ENCODE measurements at regions not wholly inside any gene's neighbourhood (a gene's known extent, or its start where the extent isn't known, plus 50 kb on each side); places are given as distances from the start of the nearest gene placed in this dataset.

- TF ChIP-seq CTCF (IDR thresholded peaks at IDR 0.05) = no peak
- no peak for TF ChIP-seq POLR2A (IDR thresholded peaks at IDR 0.05)
These were observed 284.2 kb downstream of the POU4F1 start for GRCh38 chr13:78319101-78319627.
